OCI-LY7 (cell line): ENCODE measurements at regions not wholly inside any gene's neighbourhood (a gene's known extent, or its start where the extent isn't known, plus 50 kb on each side); places are given as distances from the start of the nearest gene placed in this dataset. TPM values are rescaled to one million over a fixed set of nuclear protein-coding genes. Genes with fewer than 3 reads are reported as not detected.

Source experiments
- BruUV-seq: library from RNA; stranded (reverse); fragments of 400-500 nt; replicated peaks from 2 replicates; lab custom pipeline; 2021; lab: Mats Ljungman, UMichigan
- CTCF ChIA-PET: fragments of 300-600 bp; sonication (Branson Sonifier 250); formaldehyde crosslinking; loops from one replicate; lab custom pipeline; 2022; ENCODE audit warnings: antibody characterized with exemption; ENCODE audit not compliant: unreplicated experiment; lab: Charles Lee
- POLR2A ChIA-PET: fragments of 300-600 bp; sonication (Branson Sonifier 250); formaldehyde crosslinking; loops from one replicate; lab custom pipeline; 2022; ENCODE audit warnings: antibody characterized with exemption; lab: Charles Lee
- DNase-seq: peaks from one replicate; pipeline ENCODE4 v3.0.0-alpha.2; 2015; ENCODE audit warnings: low spot score
- H2AFZ ChIP-seq: fragments of 200-600 bp; sonication (generic), shearing (Covaris generic); 2 replicates; pipeline ENCODE4 v1.6.1; 2014; ENCODE audit warnings: mild to moderate bottlenecking, antibody characterized with exemption, low read length, moderate library complexity
- H3K27ac ChIP-seq: fragments of 200-600 bp; sonication (generic); 2 replicates; pipeline ENCODE4 v1.5.1; 2014; ENCODE audit warnings: mixed run types, low read depth, mild to moderate bottlenecking, moderate library complexity, low read length, inconsistent platforms; ENCODE audit not compliant: poor library complexity, severe bottlenecking
- H3K36me3 ChIP-seq: fragments of 200-600 bp; sonication (generic); 2 replicates; pipeline ENCODE4 v1.6.1; 2014; ENCODE audit warnings: mild to moderate bottlenecking, antibody characterized with exemption, low read length, moderate library complexity, mixed read lengths; ENCODE audit not compliant: insufficient read depth
- H3K4me1 ChIP-seq: fragments of 200-600 bp; sonication (generic); 2 replicates; pipeline ENCODE4 v1.5.1; 2014; ENCODE audit warnings: mild to moderate bottlenecking, low read length; ENCODE audit not compliant: insufficient read depth, poor library complexity, severe bottlenecking
- H3K4me2 ChIP-seq: fragments of 200-600 bp; sonication (generic); 2 replicates; pipeline ENCODE4 v1.6.1; 2014; ENCODE audit warnings: mild to moderate bottlenecking, low read length
- H3K4me3 ChIP-seq: fragments of 200-600 bp; sonication (generic); 2 replicates; pipeline ENCODE4 v1.5.1; 2014; ENCODE audit warnings: mild to moderate bottlenecking, low read depth, low read length; ENCODE audit not compliant: poor library complexity, severe bottlenecking
- H3K79me2 ChIP-seq: fragments of 200-600 bp; sonication (generic); 2 replicates; pipeline ENCODE4 v1.6.1; 2016; ENCODE audit warnings: low read depth, mild to moderate bottlenecking, low read length, moderate library complexity, mixed read lengths; ENCODE audit not compliant: insufficient read depth
- H3K9me2 ChIP-seq: fragments of 200-600 bp; sonication (generic); 2 replicates; pipeline ENCODE4 v1.6.1; 2016; ENCODE audit warnings: mild to moderate bottlenecking, low read length, mixed read lengths; ENCODE audit not compliant: insufficient read depth
- H3K9me3 ChIP-seq: fragments of 200-600 bp; sonication (generic); 2 replicates; pipeline ENCODE4 v1.6.1; 2014; ENCODE audit warnings: mild to moderate bottlenecking, mixed run types, low read length, mixed read lengths
- H4K20me1 ChIP-seq: fragments of 200-600 bp; sonication (generic); 2 replicates; pipeline ENCODE4 v1.6.1; 2014; ENCODE audit warnings: mild to moderate bottlenecking, antibody characterized with exemption, low read length, moderate library complexity, mixed read lengths; ENCODE audit not compliant: insufficient read depth
- EZH2phosphoT487 ChIP-seq: fragments of 200-600 bp; sonication (generic); IDR thresholded peaks from 2 replicates; pipeline ENCODE4 v1.6.1; 2018; ENCODE audit warnings: low read depth, borderline replicate concordance, mild to moderate bottlenecking, mixed run types, antibody characterized with exemption, low read length, moderate library complexity, mixed read lengths
- intact Hi-C: fragments of 100-400 bp; cut with micrococcal nuclease; formaldehyde crosslinking; loops from one replicate; pipeline ENCODE4 v1.10.0; 2022; ENCODE audit not compliant: unreplicated experiment
- small RNA-seq: library from RNA; depleted of rRNA; stranded (forward); fragments of <200 nt; gene quantifications from one replicate; pipeline ENCODE3, GENCODE V24; 2014
- TF ChIP-seq, protein P1 (sequence below): fragments of 200-600 bp; sonication (generic); conservative IDR thresholded peaks from 2 replicates; pipeline ENCODE4 v1.5.1; 2014; ENCODE audit warnings: mild to moderate bottlenecking, antibody characterized with exemption, low read length, moderate library complexity, mixed read lengths

DNA sequence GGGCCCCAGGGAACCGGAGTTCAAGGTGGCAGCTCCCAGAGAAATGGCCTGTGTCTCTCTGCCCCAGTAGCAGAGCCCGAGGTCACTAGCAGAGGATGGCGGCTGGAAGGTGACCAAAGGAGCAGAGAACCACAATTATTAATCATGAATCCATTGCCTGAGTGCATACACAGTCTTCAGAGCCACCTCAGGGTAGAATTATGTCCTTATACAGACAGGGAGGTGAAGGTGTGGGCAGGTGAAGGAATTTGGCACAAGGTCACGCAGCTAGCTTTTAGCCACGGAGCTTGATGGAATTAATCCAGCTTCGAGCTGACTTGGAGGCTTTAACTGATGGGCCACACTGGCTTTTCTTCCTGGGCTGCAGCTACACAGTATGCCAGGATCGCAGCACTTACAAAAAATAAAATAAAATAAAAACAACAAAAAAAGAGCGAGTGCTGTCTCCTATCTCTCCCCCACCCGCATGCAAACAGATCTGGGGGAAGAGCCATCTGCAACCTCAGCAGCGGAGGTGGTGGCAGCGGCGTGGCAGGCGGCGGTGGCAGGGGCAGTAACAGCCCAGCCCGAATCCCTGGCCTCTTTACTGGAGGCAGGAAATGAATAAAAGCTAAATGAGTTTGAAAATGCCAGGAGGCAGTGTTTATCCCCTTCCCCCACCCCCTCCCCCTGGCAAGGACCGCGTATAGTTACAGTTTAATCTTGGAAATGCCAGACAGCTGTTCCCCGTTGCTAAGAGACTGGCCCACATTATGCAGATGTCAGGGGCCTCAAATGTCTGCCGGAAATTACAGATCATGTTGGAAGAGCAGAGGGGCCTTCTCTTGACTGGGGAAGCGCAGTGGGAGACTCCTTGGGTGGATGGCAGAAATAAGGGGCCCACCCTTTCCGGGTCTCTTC is 93.5 kb downstream of the LRRC74A start:
- BruUV-seq, result no TSS peak
- no peak overlapping the region for H2AFZ ChIP-seq
- H3K79me2 ChIP-seq, result no peaks in the 10 kb centered on the region
- no peak overlapping the region for H3K27ac ChIP-seq
- no peaks in the 10 kb centered on the region for H3K9me3 ChIP-seq
- H3K9me2 ChIP-seq, result no peaks in the 10 kb centered on the region
- TF ChIP-seq, protein P1, sequence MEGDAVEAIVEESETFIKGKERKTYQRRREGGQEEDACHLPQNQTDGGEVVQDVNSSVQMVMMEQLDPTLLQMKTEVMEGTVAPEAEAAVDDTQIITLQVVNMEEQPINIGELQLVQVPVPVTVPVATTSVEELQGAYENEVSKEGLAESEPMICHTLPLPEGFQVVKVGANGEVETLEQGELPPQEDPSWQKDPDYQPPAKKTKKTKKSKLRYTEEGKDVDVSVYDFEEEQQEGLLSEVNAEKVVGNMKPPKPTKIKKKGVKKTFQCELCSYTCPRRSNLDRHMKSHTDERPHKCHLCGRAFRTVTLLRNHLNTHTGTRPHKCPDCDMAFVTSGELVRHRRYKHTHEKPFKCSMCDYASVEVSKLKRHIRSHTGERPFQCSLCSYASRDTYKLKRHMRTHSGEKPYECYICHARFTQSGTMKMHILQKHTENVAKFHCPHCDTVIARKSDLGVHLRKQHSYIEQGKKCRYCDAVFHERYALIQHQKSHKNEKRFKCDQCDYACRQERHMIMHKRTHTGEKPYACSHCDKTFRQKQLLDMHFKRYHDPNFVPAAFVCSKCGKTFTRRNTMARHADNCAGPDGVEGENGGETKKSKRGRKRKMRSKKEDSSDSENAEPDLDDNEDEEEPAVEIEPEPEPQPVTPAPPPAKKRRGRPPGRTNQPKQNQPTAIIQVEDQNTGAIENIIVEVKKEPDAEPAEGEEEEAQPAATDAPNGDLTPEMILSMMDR, result no peak
- no peak for TF ChIP-seq EZH2phosphoT487
- H3K4me1 ChIP-seq, result peaks cover 6% of the 10 kb centered on the region
- intact Hi-C loops, result no loop called here
- H3K4me2 ChIP-seq, result no peak overlapping the region
- no peaks in the 10 kb centered on the region for H4K20me1 ChIP-seq
- POLR2A ChIA-PET, result interaction anchor here (0.8 to 1.1 kb wide), 2 partner anchors 10 to 16 kb away, joined by 3 to 6 read pairs; no protein-coding TSS in a partner anchor
- CTCF ChIA-PET, result interaction anchor here (1.0 kb wide), 1 partner anchor 18 kb away, joined by 3 read pairs; no protein-coding TSS in a partner anchor
- no peak overlapping the region for H3K4me3 ChIP-seq
- H3K36me3 ChIP-seq, result no peaks in the 10 kb centered on the region
- DNase-seq, result no peak

Small RNA genes lying in the stretch of these regions (small RNA-seq; reads per million reads assigned to genes)
- gene RN7SL356P, result not detected
